Ovary (tissue), 3 donors: ENCODE measurements at regions not wholly inside any gene's neighbourhood (a gene's known extent, or its start where the extent isn't known, plus 50 kb on each side); places are given as distances from the start of the nearest gene placed in this dataset.

Source experiments
- EP300 ChIP-seq: sonication (generic); formaldehyde crosslinking; IDR thresholded peaks from one replicate; pipeline ENCODE4 v1.6.1; 2017; ENCODE audit warnings: antibody characterized with exemption
- POLR2A ChIP-seq: fragments of 450-650 bp; IDR thresholded peaks from one replicate; pipeline ENCODE4 v1.6.1; 2017; ENCODE audit warnings: antibody characterized with exemption, mild to moderate bottlenecking, moderate library complexity
- TF ChIP-seq, protein P1 (sequence below), 3 donors: fragments of 450-650 bp in 2 of 3; fragments of 200-600 bp in 1 of 3; IDR thresholded peaks; one replicate each; pipeline versions ENCODE4 v1.5.1 to v1.8.0; 2016 to 2022; ENCODE audit warnings: antibody characterized with exemption in 3 of 3, mild to moderate bottlenecking in 1 of 3
- donor health status: DM: no; HTN: no; CAD: no.

DNA sequence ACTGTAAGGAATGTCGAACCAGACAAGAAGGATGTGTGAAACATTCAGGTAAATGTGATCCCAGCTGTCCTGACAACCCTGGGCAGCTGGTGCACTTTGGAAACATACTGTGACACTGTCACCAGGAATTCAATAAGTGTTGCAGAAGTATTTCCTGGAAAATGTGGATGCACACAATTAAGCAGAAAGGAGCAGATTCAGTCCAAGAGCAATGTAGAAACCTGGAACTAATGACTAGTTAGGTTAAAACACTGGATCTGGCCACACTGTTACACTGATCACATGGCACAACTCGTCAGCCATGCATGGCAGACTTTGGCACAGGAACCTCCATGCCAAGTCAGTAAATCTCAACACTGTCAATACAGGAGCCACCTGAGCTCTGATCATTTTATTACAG is 109.0 kb downstream of the FAM174A start:
- TF ChIP-seq, protein P1, sequence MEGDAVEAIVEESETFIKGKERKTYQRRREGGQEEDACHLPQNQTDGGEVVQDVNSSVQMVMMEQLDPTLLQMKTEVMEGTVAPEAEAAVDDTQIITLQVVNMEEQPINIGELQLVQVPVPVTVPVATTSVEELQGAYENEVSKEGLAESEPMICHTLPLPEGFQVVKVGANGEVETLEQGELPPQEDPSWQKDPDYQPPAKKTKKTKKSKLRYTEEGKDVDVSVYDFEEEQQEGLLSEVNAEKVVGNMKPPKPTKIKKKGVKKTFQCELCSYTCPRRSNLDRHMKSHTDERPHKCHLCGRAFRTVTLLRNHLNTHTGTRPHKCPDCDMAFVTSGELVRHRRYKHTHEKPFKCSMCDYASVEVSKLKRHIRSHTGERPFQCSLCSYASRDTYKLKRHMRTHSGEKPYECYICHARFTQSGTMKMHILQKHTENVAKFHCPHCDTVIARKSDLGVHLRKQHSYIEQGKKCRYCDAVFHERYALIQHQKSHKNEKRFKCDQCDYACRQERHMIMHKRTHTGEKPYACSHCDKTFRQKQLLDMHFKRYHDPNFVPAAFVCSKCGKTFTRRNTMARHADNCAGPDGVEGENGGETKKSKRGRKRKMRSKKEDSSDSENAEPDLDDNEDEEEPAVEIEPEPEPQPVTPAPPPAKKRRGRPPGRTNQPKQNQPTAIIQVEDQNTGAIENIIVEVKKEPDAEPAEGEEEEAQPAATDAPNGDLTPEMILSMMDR (IDR thresholded peaks at IDR 0.05), result no peak
- TF ChIP-seq EP300, result no peak
- TF ChIP-seq POLR2A, result no peak
